GM11168 (cell line): ENCODE measurements at regions not wholly inside any gene's neighbourhood (a gene's known extent, or its start where the extent isn't known, plus 50 kb on each side); places are given as distances from the start of the nearest gene placed in this dataset.
"Not testable (repeated sequence)": the region's sequence is repeated elsewhere in the genome, so short reads cannot be mapped to it uniquely, and the experiment has no call there.

Experiments used
- in situ Hi-C: fragments of 300-500 bp; cut with MboI; formaldehyde crosslinking; loops from one replicate; pipeline ENCODE4 v1.12.0; 2022; ENCODE audit warnings: low sequenced_read_pairs; ENCODE audit not compliant: unreplicated experiment

DNA sequence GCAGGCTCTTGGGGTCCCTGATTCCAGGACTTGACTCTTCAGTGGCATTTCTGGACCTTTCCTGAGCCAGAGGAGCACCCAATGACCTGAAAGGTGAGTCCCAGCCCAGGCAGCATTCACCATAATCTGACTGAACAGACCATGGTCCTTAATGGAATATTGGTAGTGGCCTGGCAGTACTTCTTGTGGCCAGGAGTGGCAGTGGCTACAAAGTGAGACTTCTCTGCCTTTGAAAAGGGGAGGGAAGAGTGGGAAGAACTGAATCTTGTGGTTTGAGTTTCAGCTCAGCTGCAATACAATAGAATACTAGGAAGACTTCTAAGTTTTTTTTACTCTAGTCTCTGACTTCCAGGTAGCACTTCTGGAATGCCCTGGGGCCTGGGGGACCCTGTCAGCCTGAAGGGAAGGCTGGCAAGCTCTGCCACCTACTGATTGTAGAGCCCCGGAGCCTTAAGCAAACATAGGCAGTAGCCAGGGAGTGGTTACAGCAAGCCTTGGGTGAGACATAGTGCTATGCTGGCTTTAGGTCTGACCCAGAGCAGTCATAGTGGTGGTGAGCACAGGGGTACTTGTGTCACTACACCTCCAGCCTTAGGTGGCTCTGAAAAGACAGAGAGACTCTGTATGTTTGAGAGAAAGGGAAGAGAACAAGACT is 674.2 kb upstream of the MANEA start:
- in situ Hi-C loops: no loop called here

DNA sequence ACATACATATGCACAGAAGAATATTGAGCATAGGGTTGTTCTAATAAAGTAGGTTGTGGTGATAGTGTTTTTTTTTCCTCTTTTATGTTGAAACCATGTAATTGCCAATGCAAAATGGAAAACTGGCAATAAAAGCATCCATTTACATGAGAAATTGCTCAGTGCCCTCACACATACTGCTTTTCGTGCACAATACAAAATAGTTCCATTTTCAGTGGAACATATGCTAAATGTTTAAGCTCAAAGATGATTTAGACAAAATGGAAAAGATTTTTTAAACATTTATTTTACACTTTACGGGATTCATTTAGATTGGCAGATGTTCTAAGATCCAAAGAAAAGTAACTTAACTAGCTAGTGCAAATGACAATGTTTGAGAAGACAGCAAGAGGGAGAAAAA is 678.1 kb upstream of the MANEA start:
- in situ Hi-C loops: no loop called here

DNA sequence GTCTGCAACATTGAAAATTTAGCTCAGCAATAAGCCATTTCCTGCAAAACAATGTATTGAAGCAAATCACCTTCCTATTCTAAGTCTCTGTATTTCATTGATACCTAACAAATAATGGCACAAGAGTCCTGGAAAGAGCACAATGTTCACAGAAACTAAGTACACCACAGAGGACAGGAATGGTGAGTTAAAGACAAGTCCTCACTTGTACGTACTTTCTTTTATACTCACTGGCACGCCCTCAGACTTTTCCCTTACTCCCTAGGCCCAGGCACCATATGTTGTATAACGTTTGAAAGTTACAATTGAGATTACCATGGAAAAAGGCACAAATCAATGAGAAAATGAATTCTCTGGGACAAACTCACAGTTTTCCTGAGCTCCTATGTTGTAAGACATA is 683.0 kb upstream of the MANEA start:
- in situ Hi-C loops: no loop called here

DNA sequence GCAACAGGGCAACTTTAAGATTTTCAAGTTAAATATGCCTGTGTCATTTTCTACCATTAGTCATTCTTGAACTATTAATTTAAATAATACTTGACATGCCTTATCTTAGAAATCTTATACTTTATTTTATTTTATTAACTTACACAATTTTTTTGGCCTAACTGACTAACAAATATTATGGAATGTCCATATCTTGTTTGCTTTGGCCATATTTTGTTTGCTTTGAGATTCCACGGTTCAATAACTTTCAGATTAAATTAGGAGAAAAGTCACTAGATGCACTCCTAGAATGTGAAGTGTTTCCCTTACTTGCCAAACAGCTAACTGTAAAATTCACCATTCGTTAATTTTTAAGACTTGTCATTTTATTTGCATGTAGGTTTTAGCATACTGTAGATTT is 684.0 kb upstream of the MANEA start:
- in situ Hi-C loops: no loop called here

DNA sequence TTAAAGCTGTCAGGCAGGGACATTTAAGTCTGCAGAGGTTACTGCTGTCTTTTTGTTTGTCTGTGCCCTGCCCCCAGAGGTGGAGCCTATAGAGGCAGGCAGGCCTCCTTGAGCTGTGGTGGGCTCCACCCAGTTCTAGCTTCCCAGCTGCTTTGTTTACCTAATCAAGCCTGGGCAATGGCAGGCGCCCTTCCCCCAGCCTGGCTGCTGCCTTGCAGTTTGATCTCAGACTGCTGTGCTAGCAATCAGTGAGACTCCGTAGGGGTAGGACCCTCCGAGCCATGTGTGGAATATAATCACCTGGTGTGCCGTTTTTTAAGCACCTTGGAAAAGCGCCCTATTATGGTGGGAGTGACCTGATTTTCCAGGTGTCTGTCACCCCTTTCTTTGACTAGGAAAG is 703.5 kb upstream of the MANEA start:
- in situ Hi-C loops: not testable (repeated sequence)

DNA sequence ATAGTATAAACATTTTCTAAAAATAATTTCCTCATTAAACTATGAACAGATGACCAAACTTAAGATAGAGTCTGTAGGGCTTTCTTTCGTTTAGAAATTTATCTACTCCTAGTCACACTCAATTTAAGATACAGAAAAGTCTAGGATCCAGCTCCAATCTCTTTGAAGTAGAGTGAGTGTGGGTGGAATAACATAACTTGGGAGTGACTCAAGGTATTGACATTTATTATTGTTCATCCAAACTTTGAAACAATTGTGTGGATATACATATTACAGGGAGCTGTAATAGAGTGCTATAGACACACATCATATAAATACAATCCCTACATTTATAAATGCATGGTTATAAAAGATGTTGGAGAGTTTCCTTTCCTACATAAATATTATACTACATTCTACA is 715.2 kb upstream of the MANEA start:
- in situ Hi-C loops: no loop called here

DNA sequence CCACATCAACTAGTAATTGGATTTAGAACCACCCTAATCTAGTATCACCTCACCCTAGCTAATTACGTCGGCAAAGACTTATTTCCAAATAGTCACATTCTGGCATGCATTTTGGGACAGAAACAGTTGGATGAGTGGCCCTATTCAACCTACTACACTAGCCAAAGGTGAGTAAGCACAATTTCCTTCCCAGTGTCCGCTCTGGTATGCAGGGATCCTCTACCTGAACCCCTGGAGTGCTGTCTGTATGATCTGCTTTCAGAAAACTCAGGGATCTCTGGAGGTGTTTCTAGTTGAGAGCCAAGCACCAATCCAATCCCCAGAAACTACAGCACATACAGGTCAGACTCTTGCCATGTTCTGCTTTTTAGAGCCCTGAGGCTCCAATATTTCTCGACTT is 717.4 kb upstream of the MANEA start:
- in situ Hi-C loops: no loop called here

DNA sequence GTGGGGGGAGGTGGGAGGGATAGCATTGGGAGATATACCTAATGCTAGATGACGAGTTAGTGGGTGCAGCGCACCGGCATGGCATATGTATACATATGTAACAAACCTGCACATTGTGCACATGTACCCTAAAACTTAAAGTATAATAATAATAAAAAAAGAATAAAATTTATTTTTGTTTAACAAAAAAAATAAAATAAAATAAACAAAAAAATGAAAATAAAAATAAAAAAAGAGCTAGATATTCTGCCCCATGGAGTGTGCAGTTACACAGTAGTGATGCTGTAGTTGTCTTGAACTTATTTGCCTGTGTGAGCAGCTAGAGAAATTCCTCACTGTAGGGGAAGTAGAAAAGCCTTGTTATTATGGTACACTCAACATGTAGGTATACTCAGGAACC is 720.3 kb upstream of the MANEA start:
- in situ Hi-C loops: not testable (repeated sequence)

DNA sequence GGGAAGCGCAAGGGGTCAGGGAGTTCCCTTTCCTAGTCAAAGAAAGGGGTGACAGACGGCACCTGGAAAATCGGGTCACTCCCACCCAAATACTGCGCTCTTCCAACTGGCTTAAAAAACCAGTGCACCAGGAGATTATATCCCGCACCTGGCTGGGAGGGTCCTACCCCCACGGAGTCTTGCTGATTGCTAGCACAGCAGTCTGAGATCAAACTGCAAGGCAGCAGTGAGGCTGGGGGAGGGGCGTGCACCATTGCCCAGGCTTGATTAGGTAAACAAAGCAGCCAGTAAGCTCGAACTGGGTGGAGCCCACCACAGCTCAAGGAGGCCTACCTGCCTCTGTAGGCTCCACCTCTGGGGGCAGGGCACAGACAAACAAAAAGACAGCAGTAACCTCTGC is 726.0 kb upstream of the MANEA start:
- in situ Hi-C loops: not testable (repeated sequence)

DNA sequence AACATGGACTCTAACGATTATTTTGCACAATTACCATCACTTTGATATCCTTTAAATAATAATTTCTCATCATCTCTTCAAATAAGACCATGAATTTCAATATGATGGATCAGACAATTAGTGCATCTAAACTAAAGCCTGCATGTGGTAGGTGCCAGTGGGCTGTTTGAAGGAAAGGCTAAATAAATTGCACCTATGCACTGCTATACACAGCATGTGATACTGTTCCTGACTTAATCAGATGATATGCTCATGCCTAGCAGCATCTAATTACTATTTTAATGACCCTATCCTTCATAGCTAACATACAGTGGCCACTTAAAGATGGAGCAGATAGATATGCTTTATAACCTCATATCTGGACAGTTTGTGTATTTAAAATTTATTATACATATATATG is 731.6 kb upstream of the MANEA start:
- in situ Hi-C loops: no loop called here

DNA sequence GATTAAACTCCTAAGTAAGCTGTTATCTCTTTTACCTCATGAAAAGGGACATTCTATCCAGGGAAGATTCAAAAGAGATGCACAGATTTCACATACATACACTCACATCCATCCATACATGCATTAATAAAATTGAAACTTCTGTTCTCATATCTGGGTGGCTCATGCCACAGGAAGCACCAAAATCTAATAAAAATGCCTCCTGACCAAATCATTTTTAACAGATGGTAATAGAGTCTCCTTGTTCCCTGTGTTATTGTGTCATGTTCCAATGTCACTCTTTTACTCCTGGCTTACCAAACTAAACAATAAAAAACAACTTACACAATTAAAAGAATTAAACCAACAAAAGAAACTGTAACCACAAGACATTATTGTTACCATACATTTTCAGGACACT is 742.1 kb upstream of the MANEA start:
- in situ Hi-C loops: no loop called here

DNA sequence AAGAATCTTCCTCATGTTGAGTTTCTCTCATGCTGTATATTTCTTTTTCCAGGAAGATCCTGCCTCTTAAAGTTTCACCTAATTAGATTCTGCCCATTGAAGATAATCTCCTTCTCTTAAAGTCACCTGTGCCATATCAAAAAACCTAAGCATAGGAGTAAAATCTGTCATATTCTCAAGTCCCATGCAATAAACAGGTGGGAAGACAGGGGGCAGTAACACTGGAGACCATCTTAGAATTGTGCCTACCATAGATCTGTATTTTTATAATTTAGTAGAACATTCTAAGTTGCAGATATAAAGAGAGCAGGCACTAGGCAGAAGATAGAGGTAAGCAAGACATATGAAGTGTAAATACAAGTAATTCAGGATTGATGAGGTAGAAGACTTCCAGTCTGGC is 763.5 kb upstream of the MANEA start:
- in situ Hi-C loops: no loop called here

DNA sequence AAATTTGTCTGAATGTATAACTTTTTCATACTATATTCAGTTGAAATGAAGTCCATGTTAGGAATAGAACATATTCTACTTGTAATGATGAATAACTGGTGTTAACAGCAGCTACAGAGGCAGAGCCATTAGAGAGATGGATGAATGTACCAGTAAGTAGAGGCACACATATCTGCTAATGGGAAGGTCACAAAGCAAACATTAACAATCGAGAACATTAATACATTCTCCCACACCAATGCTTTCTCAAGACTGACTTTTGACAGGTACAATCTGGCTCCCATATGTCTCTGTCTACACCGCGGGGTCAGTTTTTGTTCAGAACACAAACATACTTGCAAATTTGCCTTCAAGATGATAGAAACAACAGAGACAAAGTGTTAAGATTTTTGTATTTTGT is 776.0 kb upstream of the MANEA start:
- in situ Hi-C loops: no loop called here

DNA sequence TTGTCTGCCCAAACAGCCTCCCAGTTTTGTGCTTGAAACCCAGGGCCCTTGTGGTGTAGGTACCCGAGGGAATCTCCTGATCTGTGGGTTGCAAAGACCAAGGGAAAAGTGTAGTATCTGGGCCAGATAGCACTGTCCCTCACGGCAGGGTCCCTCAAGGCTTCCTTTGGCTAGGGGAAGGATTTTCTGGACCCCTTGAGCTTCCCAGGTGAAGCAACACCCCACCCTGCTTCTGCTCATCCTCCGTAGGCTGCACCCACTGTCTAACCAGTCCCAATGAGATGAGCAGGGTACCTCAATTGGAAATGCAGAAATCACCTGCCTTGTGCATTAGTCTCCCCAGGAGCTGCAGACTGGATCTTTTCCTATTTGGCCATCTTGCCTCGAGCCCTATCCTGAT is 791.8 kb upstream of the MANEA start:
- in situ Hi-C loops: no loop called here

DNA sequence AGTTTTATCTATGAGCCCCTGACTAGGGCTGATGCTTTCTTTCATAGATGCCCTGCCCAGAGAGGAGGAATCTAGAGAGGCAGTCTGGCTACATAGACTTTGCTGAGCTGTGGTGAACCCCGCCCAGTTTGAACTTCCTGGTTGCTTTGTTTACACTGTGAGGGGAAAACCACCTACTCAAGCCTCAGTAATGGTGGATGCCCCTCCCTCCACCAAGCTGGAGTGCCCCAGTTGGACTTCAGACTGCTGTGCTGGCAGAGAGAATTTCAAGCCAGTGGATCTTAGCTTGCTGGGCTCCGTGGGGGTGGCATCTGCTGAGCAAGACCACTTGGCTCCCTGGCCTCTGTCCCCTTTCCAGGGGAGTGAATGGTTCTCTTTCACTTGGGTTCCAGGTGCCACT is 792.3 kb upstream of the MANEA start:
- in situ Hi-C loops: not testable (repeated sequence)

DNA sequence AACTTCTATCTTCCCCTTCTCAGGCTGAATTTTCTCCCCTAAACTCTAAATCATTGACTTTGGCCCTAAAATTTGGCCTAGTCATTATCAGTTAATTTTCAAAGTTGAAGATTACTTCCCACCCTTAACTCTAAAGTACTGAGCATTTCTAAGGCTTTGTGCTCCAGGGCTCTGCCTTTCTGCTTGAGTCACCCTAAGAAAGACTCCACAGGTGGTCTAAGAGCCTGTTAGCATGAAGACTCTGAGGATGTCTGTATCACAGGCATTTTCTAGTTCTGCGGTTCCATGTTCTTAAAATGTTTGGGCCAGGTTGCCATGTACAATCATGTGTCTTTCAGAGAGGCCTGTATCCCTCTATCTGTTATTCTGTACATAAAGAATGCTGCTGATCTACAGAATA is 808.1 kb upstream of the MANEA start:
- in situ Hi-C loops: no loop called here

DNA sequence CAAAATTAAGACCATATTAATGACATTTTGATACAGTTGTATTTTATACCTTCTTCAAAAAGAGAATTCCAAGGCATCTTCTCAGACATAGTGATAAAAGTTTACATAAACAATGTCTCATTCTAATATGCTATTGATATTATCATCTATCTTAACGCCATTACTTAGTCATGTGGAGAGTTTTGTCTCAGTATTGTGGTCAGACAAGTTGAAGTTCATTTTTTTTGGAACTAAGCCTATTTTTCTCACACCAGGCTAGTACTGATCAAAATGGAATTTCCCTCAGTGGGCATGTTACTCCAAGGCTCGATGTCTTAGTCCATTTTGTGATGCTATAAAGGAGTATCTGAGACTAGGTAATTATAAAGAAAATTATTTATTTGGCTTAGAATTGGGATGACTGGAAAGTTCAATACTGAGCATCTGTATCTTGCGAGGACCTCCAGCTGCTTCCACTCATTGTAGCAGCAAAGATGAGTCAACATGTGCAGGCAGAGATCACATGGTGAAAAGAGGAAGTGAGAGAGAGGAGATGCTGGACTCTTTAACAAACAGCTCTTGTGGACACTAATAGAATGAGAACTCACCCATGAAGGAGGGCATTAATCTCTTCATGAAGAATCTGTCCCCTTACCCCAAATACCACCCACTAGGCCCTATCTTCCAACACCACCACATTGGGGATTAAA is 825.5 kb upstream of the MANEA start:
- in situ Hi-C loops: no loop called here

DNA sequence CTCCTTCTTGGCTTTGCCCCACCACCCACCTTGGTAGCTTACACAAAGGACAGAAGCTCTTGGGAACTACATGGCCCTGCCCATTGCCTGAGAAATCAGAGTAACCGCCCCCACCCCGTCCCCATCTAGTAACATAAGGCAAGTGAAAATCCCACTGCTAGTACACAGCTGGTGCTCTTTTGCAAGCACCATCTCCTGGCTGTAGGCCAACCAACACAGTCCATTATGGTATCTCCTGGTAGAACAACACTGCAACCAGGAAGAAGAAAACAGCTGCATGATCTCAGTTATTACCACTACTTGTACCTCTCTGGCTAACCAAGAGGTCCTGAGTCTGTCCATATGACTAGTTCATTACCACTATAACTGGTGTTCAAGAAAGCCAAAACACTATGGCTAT is 841.1 kb upstream of the MANEA start:
- in situ Hi-C loops: no loop called here

DNA sequence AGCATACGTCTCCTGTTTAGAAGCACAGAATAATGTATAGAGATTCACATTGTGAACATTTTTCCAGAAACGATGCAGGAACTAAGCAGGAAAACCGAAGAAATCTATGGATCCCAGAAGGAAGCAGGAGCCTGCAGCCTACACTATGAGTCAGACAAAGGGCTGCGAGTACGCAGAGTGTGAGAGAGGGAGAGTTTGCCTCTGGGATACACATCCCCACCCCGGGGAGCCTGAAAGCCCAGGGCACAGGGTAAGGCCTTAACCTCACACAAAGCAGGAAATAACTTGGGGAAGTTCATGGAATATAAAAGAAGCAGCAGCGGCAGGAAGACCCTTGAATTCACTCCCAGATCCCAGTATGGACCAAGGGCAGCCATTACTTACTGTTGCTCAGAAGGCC is 842.1 kb upstream of the MANEA start:
- in situ Hi-C loops: no loop called here

DNA sequence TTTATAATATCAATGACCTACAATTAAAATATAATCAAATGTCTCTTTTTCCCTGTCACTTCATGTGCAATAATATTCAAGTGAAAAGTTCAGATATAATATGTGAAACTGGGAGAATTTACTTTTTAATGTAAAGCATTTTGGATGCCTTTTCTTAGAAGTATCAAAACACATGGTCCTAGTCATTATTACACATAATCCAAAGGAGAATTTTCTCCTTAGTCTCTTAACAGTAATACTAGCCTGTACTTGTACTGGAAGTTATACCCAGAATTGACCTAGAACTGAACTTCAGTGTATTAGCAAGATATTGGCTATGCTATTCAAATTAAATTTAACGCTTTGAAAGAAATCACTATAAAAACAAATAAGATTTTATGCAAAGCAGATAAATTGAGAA is 842.6 kb upstream of the MANEA start:
- in situ Hi-C loops: no loop called here

DNA sequence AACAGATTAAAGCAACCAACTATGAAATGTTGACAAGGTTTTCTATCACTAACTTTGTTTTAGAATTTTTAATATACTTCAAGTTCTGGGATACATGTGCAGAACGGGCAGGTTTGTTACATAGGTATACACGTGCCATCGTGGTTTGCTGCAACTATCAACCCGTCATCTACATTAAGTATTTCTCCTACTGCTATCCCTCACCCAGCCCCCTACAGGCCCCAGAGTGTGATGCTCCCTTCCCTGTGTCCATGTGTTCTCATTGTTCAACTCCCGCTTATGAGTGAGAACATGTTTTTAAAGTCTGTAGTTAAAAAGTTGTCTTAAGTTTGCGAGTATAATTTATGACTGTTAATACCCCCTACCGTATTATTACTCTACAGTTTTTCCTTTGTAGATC is 844.3 kb upstream of the MANEA start:
- in situ Hi-C loops: no loop called here

DNA sequence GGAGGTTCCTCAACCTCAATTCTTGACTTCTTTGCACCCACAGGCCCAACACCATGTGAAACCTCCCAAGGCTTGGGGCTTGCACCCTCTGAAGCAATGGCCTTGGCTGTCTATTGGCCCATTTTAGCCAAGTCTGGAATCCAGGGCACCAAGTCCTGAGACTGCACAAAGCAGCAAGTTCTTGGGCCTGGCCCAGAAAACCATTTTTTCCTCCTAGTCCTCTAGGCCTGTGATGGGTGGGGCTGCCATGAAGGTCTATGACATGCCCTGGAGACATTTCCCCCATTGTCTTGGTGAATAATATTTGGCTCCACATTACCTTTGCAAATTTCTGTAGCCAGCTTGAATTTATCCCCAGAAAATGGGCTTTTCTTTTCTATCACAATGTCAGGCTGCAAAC is 849.6 kb upstream of the MANEA start:
- in situ Hi-C loops: no loop called here
